Heart right ventricle (tissue), 16 donors: ENCODE measurements at regions not wholly inside any gene's neighbourhood (a gene's known extent, or its start where the extent isn't known, plus 50 kb on each side); places are given as distances from the start of the nearest gene placed in this dataset.
A peak's percentile ranks its signal among the peaks of the same experiment; 100 is the strongest.

Source experiments
- ATAC-seq, 8 donors: fragments of 200-7000 bp; cut with Tn5 transposase; one replicate each; pipeline ENCODE4 v1.9.1; 2020; ENCODE audit warnings: mild to moderate bottlenecking in 8 of 8, moderate library complexity in 8 of 8, moderate number of reproducible peaks in 1 of 8
- DNase-seq, 2 donors: peaks; one replicate each; pipeline ENCODE4 v3.0.0-alpha.2; 2020
- H3K27ac ChIP-seq, 10 donors: fragments of 200-600 bp; sonication (generic) in 2 of 10; one replicate each; pipeline versions ENCODE4 v1.5.0 to v1.8.0; 2020 to 2022; ENCODE audit warnings: mild to moderate bottlenecking in 3 of 10
- H3K27me3 ChIP-seq, 7 donors: fragments of 200-600 bp; one replicate each; pipeline ENCODE4 v1.8.0; 2021 to 2022; ENCODE audit warnings: mild to moderate bottlenecking in 2 of 7
- H3K36me3 ChIP-seq, 9 donors: fragments of 200-600 bp; sonication (generic) in 1 of 9; one replicate each; pipeline versions ENCODE4 v1.5.0 to v1.8.0; 2020 to 2022; ENCODE audit warnings: mild to moderate bottlenecking in 2 of 9
- H3K4me1 ChIP-seq, 9 donors: fragments of 200-600 bp; sonication (generic) in 1 of 9; one replicate each; pipeline versions ENCODE4 v1.5.0 to v1.8.0; 2020 to 2022; ENCODE audit warnings: mild to moderate bottlenecking in 4 of 9
- H3K4me3 ChIP-seq, 10 donors: fragments of 200-600 bp; sonication (generic) in 2 of 10; one replicate each; pipeline versions ENCODE4 v1.5.0 to v1.8.0; 2020 to 2022; ENCODE audit warnings: mild to moderate bottlenecking in 7 of 10, moderate library complexity in 2 of 10
- H3K9me3 ChIP-seq, 11 donors: fragments of 200-600 bp in 10 of 11; sonication (generic) in 2 of 11; one replicate each; pipeline versions ENCODE4 v1.5.0 to v1.8.0; 2013 to 2022; ENCODE audit warnings: mild to moderate bottlenecking in 2 of 11, control low read depth in 1 of 11, moderate library complexity in 1 of 11
- WGBS, 2 donors: extraction: QIAGEN DNeasy Blood & Tissue Kit; methylation state at CpG; one replicate each; pipeline ENCODE4 v1.1.7; 2013; ENCODE audit warnings: inconsistent platforms in 1 of 2; 5-methylcytosine and 5-hydroxymethylcytosine counted together
- intact Hi-C, 10 donors: fragments of 100-400 bp; cut with DNase I; formaldehyde crosslinking; loops; one replicate each; pipeline versions ENCODE4 v1.11.1 to v1.14.2; 2022
- TF ChIP-seq, protein P1 (sequence below), 9 donors: fragments of 200-600 bp; sonication (generic) in 2 of 9; IDR thresholded peaks; one replicate each; pipeline versions ENCODE4 v1.5.0 to v1.8.0; 2021 to 2022; ENCODE audit warnings: antibody characterized with exemption in 9 of 9, mild to moderate bottlenecking in 5 of 9, moderate library complexity in 1 of 9
- donor health status: Arrhythmogenic right ventricular cardiomyopathy.
- donor health status: ischemic (EF 13 %, LVEDD 7.1; RV severe dilation, severe dysfunction).
- donor health status: healthy with polysubstance abuse.
- donor health status: DM: no; HTN: yes; CAD: no.
- donor health status: DM: no; HTN: no; CAD: no.
- donor health status: ischemic (EF 25% LVEDD 6.9; RV normal size, moderate dysfunction).
- donor health status: ischemic (EF 25% LVEDD 5.7; RV mildly dilated, moderate dysfunction).
- donor health status: healthy.
- donor health status: DM: yes; HTN: yes; CAD: no.
- donor health status: Ischemic cardiomyopathy.
- donor health status: ischemic (EF 35%, LVEDD 5.7; RV mildly dilated, moderate dysfunction).
- donor health status: nonischemic (EF 11% LVEDD 7.7; RV severe dilation, severe dysfunction).
- donor health status: DM: yes; HTN: yes; CAD: no.
- donor health status: PGD.
- donor health status: ischemic (EF 29% LVEDD 5.4; RV normal size, mild dysfunction).
- donor health status: nonischemic (EF 23%, LVEDD 6.1; RV moderate dilation, normal function).

DNA sequence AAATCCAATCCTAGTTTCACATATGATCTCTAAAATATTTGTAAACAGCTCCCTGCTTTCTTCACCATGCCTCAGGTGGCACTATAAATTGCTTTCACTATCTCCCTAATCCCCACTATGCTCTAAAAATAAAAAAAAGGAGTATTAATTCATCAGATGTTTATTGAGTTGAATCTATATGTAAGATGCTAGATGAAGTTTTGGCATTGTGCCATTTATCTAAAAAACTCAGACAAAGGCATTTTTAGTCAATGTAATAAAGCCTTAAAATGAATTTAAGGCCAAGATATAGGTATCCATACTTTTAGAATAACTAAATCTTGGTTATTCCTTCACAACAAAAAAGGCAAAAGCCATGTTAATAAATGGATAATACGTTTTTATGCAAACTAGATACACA, 373.9 kb downstream of the ETS1 start:
- ATAC-seq (no peak), DNase-seq (no peak)
- WGBS, 2 donors, result 77 to 83% methylated on average over 1 of the region's 1 CpG
- no peak overlapping the region for H3K4me3 ChIP-seq
- H3K4me1 ChIP-seq, result peaks cover 2 to 29% (median 14%) of the 10 kb centered on the region in 9 donors
- H3K9me3 ChIP-seq, result no peaks in the 10 kb centered on the region
- H3K27ac ChIP-seq, result no peak overlapping the region
- TF ChIP-seq, protein P1, sequence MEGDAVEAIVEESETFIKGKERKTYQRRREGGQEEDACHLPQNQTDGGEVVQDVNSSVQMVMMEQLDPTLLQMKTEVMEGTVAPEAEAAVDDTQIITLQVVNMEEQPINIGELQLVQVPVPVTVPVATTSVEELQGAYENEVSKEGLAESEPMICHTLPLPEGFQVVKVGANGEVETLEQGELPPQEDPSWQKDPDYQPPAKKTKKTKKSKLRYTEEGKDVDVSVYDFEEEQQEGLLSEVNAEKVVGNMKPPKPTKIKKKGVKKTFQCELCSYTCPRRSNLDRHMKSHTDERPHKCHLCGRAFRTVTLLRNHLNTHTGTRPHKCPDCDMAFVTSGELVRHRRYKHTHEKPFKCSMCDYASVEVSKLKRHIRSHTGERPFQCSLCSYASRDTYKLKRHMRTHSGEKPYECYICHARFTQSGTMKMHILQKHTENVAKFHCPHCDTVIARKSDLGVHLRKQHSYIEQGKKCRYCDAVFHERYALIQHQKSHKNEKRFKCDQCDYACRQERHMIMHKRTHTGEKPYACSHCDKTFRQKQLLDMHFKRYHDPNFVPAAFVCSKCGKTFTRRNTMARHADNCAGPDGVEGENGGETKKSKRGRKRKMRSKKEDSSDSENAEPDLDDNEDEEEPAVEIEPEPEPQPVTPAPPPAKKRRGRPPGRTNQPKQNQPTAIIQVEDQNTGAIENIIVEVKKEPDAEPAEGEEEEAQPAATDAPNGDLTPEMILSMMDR (IDR thresholded peaks at IDR 0.05), result no peak
- intact Hi-C loops, result no loop called here
- no peaks in the 10 kb centered on the region for H3K36me3 ChIP-seq
- H3K27me3 ChIP-seq, result no peaks in the 10 kb centered on the region

DNA sequence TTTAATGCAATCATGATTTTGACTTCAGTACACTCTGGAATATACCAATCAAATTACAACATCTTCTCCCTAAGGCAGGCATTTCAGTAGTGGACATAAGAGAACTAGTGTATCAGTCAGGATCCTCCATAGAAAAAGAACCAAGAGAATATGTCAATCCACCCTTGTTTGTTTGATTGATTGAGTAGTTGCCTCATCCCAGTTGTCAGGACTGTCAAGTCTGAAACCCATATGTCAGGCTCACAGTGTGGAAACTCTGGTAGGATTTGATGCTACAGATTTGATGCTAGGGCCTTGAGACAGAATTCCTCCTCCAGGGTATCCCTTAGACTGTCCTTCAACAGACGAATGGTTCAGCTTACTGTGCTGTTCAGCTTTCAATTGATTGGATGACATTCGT, 375.0 kb downstream of the ETS1 start:
- no peak overlapping the region for H3K4me3 ChIP-seq
- no peak for ATAC-seq
- H3K9me3 ChIP-seq, result no peaks in the 10 kb centered on the region
- H3K4me1 ChIP-seq, result peaks cover 2 to 40% (median 24%) of the 10 kb centered on the region in 9 donors
- intact Hi-C loops, result no loop called here
- TF ChIP-seq, protein P1 (IDR thresholded peaks at IDR 0.05), result no peak
- no peak for DNase-seq
- H3K27ac ChIP-seq, result no peak overlapping the region
- H3K36me3 ChIP-seq, result no peaks in the 10 kb centered on the region
- no peaks in the 10 kb centered on the region for H3K27me3 ChIP-seq
- WGBS, 2 donors, result 70 to 86% methylated on average over 2 of the region's 2 CpGs

DNA sequence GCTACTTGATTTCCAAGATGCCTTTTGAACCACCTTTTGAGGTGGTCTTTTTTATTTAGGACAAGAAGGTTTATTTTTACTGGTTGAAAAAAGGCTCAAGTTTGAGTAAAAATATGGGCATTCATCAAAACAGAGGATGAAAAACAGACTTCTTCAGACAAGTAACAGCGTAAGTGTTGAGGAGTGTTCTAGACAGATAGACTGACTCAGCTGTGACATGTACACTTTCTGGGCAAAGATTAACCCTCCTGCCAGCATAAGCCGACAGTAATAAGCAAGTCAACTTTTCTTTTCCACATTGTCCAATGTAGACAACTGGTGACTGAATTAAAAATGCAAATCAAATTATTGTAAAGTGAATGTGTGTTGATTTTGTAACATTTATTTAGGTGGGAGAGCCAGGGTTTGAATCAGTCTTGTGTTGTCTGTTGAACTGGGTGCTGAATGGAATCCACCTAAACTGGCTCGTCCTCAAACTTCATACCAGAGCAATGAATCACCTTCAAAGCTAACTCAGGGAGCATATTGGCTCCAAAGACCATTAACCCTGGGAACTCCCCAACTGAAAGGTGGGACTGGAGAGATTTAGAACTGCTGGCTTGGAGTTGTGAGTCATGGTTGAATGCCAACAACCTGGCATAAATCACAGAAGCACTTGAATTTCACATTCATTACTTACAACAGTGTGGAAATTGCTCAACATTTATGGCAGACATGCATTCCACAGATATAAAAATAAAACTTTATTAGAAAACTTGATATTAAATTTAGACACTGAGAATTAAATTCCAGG, 377.0 kb downstream of the ETS1 start:
- no peak overlapping the region for H3K4me3 ChIP-seq
- DNase-seq (peak in 1 of 2 donors; percentile 20), ATAC-seq (peak in 6 of 8 donors; percentile 61 to 91 (median 80))
- intact Hi-C loops, result no loop called here
- WGBS, 2 donors, result 45 to 50% methylated on average over 3 of the region's 3 CpGs
- peak overlapping the region in 2 of 10 donors; percentile 2 to 35 for H3K27ac ChIP-seq
- H3K36me3 ChIP-seq, result no peaks in the 10 kb centered on the region
- no peaks in the 10 kb centered on the region for H3K9me3 ChIP-seq
- TF ChIP-seq, protein P1 (IDR thresholded peaks at IDR 0.05), result no peak
- H3K27me3 ChIP-seq, result no peaks in the 10 kb centered on the region
- H3K4me1 ChIP-seq, result peaks cover 2 to 41% (median 24%) of the 10 kb centered on the region in 9 donors

DNA sequence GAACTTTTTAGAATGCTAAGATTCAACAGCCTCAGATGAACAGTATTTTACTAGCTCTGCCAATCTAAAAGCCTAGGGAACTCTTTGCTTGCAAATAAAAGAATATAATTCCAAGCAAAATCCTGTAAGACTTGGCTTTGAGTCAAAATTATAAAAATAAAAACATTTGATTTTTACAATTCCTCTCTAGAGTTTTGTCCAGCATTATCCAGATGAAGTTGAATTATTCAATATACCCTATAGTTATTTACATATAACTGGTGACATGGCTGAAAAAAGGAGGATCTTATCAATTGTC, 378.3 kb downstream of the ETS1 start:
- ATAC-seq (no peak), DNase-seq (no peak)
- Histone ChIP-seq H3K4me3 (no peak overlapping the region), H3K4me1 (peaks cover 2 to 41% (median 24%) of the 10 kb centered on the region in 9 donors), H3K27ac (peak overlapping the region in 7 of 10 donors; percentile 8 to 67 (median 43)), H3K9me3 (no peaks in the 10 kb centered on the region), H3K27me3 (no peaks in the 10 kb centered on the region), H3K36me3 (no peaks in the 10 kb centered on the region)
- TF ChIP-seq, protein P1 (IDR thresholded peaks at IDR 0.05), result no peak
- intact Hi-C loops, result loop anchor here in 1 of 10 donors (10.0 kb wide), 1 partner anchor 56 kb away; no protein-coding TSS in a partner anchor
